NCI-H146 treated with DMSO at 0.1 percent for 48 hours (cell line): ENCODE measurements at regions not wholly inside any gene's neighbourhood (a gene's known extent, or its start where the extent isn't known, plus 50 kb on each side); places are given as distances from the start of the nearest gene placed in this dataset.
"Not testable (repeated sequence)": the region's sequence is repeated elsewhere in the genome, so short reads cannot be mapped to it uniquely, and the experiment has no call there.

ENCODE experiments used
- DNase-seq: peaks from one replicate; lab custom pipeline; 2025; ENCODE audit not compliant: unreplicated experiment; lab: John Stamatoyannopoulos, UW

GRCh38 chr1:60679524-60680375 is 402.6 kb upstream of the NFIA start:
- DNase-seq: no peak

- DNase-seq: no peak
Observed at GRCh38 chr1:60678802-60679201, 403.6 kb upstream of the NFIA start.

GRCh38 chr1:60678391-60678790 is 404.0 kb upstream of the NFIA start:
- no peak for DNase-seq

DNA sequence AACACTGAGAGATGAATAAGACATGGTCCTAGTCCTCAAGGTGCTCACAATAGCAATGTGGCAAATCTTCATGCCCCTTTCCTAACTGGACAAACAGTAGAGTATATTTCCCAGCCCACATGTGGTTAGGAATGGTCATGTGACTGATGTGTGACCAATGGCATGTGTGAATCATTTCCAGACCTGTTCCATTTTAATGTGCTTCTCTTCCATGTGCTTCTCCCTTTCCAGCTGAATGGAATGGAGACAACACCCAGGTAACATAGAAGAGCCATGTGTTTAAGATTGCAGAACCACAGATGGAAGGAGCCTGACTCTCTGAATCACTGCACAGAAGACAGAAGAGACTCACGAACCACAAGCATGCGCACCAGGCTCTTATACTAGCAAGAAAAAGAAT is 409.9 kb upstream of the NFIA start:
- no peak for DNase-seq

- DNase-seq: peak; percentile 4
Observed at GRCh38 chr1:60670302-60670701, 412.1 kb upstream of the NFIA start.

DNA sequence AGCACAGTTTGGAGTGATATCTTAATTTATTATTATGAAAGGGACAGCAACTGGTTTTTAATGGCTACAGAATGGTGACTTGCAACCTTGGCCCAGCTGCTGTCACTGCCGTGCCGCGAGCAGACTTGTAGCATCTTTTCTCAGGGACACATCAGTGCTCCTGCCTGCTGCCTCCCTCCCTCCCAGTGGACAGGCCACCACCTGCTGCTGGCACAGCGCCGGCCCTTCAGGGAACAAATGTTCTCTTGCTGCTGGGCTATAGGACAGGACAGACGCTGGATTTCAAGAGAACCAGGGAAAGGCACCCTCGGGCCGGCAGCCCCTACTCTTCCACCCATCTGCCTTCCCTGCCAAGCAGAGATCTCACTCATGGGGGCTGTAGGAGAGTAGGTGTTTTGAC is 413.8 kb upstream of the NFIA start:
- DNase-seq: no peak

DNA sequence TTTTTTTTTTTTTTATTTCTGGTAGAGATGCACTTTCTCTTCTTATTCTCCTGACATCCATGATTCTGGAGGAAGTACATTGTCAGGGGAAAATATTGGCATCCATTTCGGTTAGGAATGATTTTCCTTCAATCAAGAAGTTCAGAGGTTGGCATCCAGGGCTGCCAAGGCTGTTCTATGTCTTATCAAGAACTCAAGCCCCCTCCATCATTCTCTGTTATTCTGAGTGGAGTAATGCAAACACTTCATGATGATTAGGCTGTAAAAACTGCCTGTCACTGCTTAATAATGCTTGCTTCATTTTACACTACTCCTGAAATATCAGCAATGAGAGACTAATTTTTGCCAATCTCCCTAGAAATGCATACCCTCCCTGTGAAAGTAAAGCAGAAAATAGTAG is 417.1 kb upstream of the NFIA start:
- DNase-seq: no peak

DNA sequence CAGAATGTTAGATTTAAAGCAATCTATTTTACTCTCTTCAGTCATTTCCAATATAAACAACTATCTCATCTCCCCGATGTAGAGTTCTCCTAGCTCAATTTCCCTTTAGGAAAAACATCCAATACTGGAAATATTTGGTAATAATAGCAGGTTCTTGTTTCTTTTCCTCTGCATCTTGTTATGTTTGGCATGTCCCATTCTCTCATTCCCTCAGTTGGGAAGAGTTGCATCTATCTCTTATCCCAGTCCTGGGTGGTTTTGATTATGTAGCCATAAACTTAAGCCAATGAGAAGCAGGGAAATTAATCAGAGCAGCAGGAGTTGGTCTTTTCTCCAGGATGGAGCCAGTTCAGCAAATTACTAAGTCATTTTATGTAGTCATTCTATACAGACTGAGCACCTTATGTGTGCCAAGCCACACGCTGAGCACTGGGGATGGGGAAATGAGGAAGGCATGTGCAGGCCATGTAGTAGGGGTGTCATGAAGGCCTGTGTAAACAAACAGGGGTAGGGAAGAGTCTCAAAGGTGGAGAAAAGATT is 418.2 kb upstream of the NFIA start:
- DNase-seq: no peak

- DNase-seq: no peak
Observed at GRCh38 chr1:60662486-60663044, 419.8 kb upstream of the NFIA start.

DNA sequence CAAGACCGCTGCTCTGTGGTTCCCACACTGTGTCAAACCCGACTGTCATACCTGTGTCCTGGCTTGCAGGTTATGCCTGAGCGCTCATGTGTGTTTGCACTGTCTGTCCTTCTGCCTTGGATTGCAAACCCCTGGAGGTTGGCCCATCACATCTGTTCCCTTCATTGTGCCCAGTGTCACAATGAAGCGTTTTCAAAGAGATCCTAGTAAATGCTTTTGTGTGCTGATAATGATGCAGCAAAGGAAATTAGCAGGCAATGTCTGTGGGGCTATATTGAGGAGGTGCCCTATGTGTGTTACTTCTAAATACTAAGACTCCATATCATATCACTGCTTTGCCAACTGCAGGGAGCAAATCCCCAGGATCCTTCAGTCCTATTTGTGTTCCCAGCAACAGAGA is 424.4 kb upstream of the NFIA start:
- peak; percentile 26 for DNase-seq

- DNase-seq: no peak
Observed at GRCh38 chr1:60655679-60656355, 426.5 kb upstream of the NFIA start.

DNA sequence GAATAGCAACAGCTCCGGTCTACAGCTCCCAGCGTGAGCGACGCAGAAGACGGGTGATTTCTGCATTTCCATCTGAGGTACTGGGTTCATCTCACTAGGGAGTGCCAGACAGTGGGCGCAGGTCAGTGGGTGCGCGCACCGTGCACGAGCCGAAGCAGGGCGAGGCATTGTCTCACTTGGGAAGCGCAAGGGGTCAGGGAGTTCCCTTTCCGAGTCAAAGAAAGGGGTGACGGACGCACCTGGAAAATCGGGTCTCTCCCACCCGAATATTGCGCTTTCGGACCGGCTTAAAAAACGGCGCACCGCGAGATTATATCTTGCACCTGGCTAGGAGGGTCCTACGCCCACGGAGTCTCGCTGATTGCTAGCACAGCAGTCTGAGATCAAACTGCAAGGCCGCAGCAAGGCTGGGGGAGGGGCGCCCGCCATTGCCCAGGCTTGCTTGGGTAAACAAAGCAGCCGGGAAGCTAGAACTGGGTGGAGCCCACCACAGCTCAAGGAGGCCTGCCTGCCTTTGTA is 442.3 kb upstream of the NFIA start:
- DNase-seq: not testable (repeated sequence)

GRCh38 chr1:60639287-60639686 is 443.1 kb upstream of the NFIA start:
- no peak for DNase-seq

DNA sequence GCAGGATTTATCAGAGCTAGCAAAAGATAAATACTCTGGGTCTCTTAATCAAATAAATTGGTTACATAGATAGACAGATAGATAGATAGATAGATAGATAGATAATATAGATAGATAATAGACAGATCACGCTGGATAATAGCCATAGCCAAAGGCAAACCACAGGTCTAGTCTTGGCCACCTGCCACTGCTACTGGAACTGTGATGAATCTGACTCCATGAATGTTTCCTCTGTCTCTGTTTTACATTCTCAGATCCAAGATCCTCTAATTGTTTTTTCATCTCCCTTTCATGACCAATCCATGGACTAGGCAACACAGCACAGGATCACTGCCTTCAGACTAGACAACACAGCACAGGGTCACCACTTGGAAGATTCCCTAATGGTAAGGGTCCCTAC is 444.7 kb upstream of the NFIA start:
- no peak for DNase-seq

DNA sequence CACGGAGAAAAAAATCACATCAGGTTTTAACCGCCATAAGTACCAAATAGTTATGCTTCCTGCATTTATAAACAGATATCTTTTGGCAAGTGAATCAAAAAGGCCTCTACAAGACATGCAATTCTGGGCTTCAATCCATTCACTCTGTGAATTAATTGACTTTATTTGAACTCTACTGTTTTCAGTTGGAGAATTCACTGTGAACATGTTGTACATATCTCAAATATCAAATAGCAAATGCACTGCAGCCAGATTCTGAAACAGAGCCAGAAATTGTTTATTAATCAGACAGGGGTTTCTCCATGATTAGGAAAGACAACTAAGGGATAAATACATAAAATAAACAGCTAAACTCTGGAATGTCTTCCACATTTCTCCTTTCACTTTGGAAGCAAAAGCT is 445.4 kb upstream of the NFIA start:
- no peak for DNase-seq

DNA sequence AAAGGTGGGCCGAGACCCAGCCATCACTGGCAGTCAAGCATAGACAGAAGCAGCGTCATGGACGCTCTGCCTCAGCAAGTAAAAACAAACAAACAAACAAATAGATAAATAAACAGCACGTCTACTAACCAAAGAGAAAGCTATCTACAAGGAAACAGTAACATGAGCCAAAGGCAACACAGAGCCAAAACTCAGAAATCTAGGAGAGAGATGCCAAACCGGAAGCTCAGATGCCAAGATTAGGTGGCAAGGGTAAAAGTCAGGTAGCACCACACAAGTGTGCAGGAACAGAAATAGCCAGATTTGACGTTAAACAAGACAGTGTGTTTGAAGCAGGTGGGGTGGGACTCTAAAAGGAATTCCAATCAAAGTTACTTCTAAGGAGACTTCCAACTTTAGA is 448.3 kb upstream of the NFIA start:
- DNase-seq: no peak

DNA sequence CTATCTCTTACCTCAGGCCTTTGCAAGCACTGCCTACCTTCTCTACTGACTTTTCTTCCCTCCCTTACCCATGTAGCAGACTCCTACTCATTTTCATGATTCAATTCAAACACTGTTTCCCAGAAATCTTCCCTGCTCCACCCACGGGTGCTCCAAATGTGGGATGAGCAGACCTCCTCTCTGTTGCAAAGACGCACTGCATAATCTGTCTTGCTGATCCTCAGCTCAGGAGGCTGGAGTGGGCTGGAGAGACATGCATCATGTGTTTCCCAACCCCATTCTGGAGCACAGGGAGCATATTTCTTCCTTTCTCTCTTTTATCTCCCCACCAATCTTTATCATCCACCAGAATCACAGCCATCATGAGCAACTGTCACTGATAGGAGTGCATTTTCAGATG is 459.9 kb upstream of the NFIA start:
- DNase-seq: no peak

- peak; percentile 91 for DNase-seq
Observed at GRCh38 chr1:60621368-60621851, 461.0 kb upstream of the NFIA start.

GRCh38 chr1:60620087-60620486 is 462.3 kb upstream of the NFIA start:
- no peak for DNase-seq

DNA sequence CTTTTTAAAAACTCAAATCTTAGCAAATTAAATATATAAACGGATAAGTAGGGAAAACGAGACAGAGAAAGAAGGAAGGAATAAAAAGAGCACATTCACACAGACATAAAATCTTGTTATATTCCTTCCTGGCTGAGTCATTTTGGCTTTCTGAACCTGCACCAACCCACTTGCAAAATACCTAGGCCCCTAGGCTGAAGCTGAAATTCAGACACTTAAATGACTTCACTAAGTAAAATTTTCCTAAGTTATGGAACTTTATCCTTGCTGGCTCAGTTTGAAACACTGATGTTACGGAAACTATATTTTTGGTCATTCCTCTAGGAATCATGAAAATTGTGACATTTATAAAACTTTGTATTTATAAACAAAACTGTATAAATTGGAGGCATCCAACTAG is 462.8 kb upstream of the NFIA start:
- DNase-seq: no peak

DNA sequence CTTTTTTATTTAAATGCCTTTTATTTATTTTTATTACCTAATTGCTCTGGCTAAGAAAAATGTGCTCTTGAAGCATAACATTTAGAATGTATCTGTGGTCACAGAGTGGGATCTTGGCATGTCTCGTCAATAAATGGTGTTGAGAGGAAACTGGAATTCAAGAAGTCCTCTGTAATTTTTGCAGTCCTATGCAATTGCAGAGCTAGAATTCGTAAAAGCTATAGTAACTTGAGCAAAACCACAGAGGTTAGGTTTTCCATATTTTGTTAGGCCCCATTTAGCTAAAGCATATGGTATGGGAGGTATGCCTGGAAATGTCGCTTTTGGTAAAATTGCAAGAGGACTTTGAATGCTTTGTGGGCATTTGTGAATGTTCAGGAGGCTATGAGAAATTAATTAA is 466.7 kb upstream of the NFIA start:
- no peak for DNase-seq

DNA sequence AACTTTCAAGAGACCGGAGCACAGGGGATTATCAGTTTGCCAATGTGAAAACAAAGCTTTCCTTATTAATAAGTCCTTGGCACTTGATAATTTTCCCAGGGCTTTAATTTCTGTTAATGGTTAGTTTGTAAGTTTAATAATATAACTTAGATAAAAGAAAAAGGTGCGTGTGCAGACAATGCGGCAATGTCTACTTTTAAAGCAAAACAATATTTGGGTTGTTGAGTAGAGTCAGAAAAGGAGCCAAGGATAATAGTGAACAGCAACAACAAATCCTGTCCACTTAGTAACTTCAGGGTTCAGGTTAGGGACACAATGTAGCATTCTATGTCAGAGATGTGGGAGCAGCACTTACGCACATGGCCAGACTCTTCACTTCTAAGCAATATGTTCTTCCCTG is 469.6 kb upstream of the NFIA start:
- DNase-seq: no peak
